B cell (primary cell): ENCODE measurements at regions not wholly inside any gene's neighbourhood (a gene's known extent, or its start where the extent isn't known, plus 50 kb on each side); places are given as distances from the start of the nearest gene placed in this dataset.

Experiments used
- ATAC-seq: fragments of 200-7000 bp; cut with Tn5 transposase; one replicate; pipeline ENCODE4 v1.10.0; 2021; ENCODE audit warnings: low read depth, mild to moderate bottlenecking, moderate number of reproducible peaks, moderate library complexity
- CTCF ChIA-PET: fragments of 350-600 bp; sonication (Branson Sonifier 250); formaldehyde crosslinking; loops from one replicate; lab custom pipeline; 2021; ENCODE audit warnings: antibody characterized with exemption, inconsistent platforms; lab: Charles Lee
- POLR2A ChIA-PET: fragments of 350-600 bp; sonication (Branson Sonifier 250); formaldehyde crosslinking; loops from one replicate; lab custom pipeline; 2021; ENCODE audit warnings: antibody characterized with exemption; lab: Charles Lee
- DNase-seq: peaks from one replicate; pipeline ENCODE4 v3.0.0; 2013
- H2AFZ ChIP-seq: 2 replicates; pipeline ENCODE4 v1.6.1; 2012; ENCODE audit warnings: mild to moderate bottlenecking, low read depth, low read length; ENCODE audit not compliant: insufficient read depth, poor library complexity, severe bottlenecking
- H3K27ac ChIP-seq, 2 donors: 1 replicate in 1 of 2; 2 replicates in 1 of 2; pipeline ENCODE4 v1.5.1; 2012 to 2013; ENCODE audit warnings: low read length in 2 of 2, mild to moderate bottlenecking in 2 of 2, moderate library complexity in 1 of 2
- H3K27me3 ChIP-seq, 4 experiments: fragments of 200-600 bp in 1 of 4; sonication (generic) in 1 of 4; replicated peaks in 1 of 4; 1 replicate in 2 of 4; 2 replicates in 2 of 4; pipeline versions ENCODE4 v1.6.1 to v1.7.0; 2013 to 2016; ENCODE audit warnings: low read length in 3 of 4, mild to moderate bottlenecking in 2 of 4, mixed read lengths in 1 of 4, moderate library complexity in 1 of 4; ENCODE audit not compliant: insufficient read depth in 4 of 4, control insufficient read depth in 3 of 4; ENCODE audit errors: control extremely low read depth in 1 of 4
- H3K36me3 ChIP-seq, 2 experiments: replicated peaks in 1 of 2; 1 replicate in 1 of 2; 2 replicates in 1 of 2; pipeline versions ENCODE4 v1.6.1 to v1.7.1; 2013; ENCODE audit warnings: low read length in 1 of 2; ENCODE audit not compliant: insufficient read depth in 2 of 2, control insufficient read depth in 1 of 2; ENCODE audit errors: control extremely low read depth in 1 of 2, extremely low read depth in 1 of 2
- H3K4me1 ChIP-seq, 2 donors: fragments of 200-600 bp in 1 of 2; sonication (generic) in 1 of 2; 1 replicate in 1 of 2; 2 replicates in 1 of 2; pipeline versions ENCODE4 v1.5.1 to v1.6.1; 2013 to 2017; ENCODE audit warnings: low read length in 2 of 2; ENCODE audit not compliant: control insufficient read depth in 2 of 2, insufficient read depth in 2 of 2
- H3K4me2 ChIP-seq: replicated peaks from 2 replicates; pipeline ENCODE3; 2012; ENCODE audit warnings: mild to moderate bottlenecking, low read depth, low read length; ENCODE audit not compliant: poor library complexity, severe bottlenecking
- H3K4me3 ChIP-seq, 5 experiments: fragments of 200-600 bp in 1 of 5; sonication (generic) in 1 of 5; 1 replicate in 3 of 5; 2 replicates in 2 of 5; pipeline versions ENCODE4 v1.5.1 to v1.7.0; 2011 to 2016; ENCODE audit warnings: low read length in 4 of 5, mild to moderate bottlenecking in 4 of 5, low read depth in 2 of 5, control low read depth in 1 of 5, moderate library complexity in 1 of 5; ENCODE audit not compliant: insufficient read depth in 1 of 5; ENCODE audit errors: control extremely low read depth in 1 of 5, extremely low read depth in 1 of 5
- H3K79me2 ChIP-seq: fragments of 200-600 bp; sonication (generic); one replicate; pipeline ENCODE4 v1.6.0; 2016; ENCODE audit warnings: low read length; ENCODE audit not compliant: control insufficient read depth, insufficient read depth
- H3K9ac ChIP-seq: fragments of 200-600 bp; sonication (generic); 2 replicates; pipeline ENCODE4 v1.6.1; 2017; ENCODE audit warnings: mild to moderate bottlenecking, low read length, moderate library complexity
- H3K9me3 ChIP-seq, 3 donors: one replicate each; pipeline versions ENCODE4 v1.6.1 to v1.7.1; 2013; ENCODE audit warnings: low read length in 2 of 3; ENCODE audit not compliant: control insufficient read depth in 2 of 3, insufficient read depth in 1 of 3; ENCODE audit errors: control extremely low read depth in 1 of 3
- H4K20me1 ChIP-seq: 2 replicates; pipeline ENCODE4 v1.6.0; 2012; ENCODE audit warnings: mild to moderate bottlenecking, low read length; ENCODE audit not compliant: insufficient read depth, control insufficient read depth, poor library complexity, severe bottlenecking
- H3K27ac Mint-ChIP-seq: one replicate; pipeline ENCODE4 v1.8.0; 2021; ENCODE audit warnings: mixed read lengths
- H3K27me3 Mint-ChIP-seq: one replicate; pipeline ENCODE4 v1.8.0; 2021; ENCODE audit warnings: mixed read lengths
- H3K4me1 Mint-ChIP-seq: one replicate; pipeline ENCODE4 v1.8.0; 2021; ENCODE audit warnings: mixed read lengths
- H3K4me3 Mint-ChIP-seq: one replicate; pipeline ENCODE4 v1.8.0; 2021; ENCODE audit warnings: mixed read lengths
- H3K9me3 Mint-ChIP-seq: one replicate; pipeline ENCODE4 v1.8.0; 2022; ENCODE audit warnings: mixed read lengths; ENCODE audit not compliant: insufficient read depth
- EZH2 ChIP-seq: IDR thresholded peaks from 2 replicates; pipeline ENCODE4 v1.6.1; 2012; ENCODE audit warnings: borderline replicate concordance, low read depth, mild to moderate bottlenecking, moderate library complexity, low read length; ENCODE audit not compliant: insufficient read depth, poor library complexity, severe bottlenecking
- WGBS: methylation state at CpG from one replicate; pipeline ENCODE4 v1.1.5; 2013; ENCODE audit warnings: missing lambda C conversion rate; ENCODE audit not compliant: insufficient coverage; 5-methylcytosine and 5-hydroxymethylcytosine counted together
- intact Hi-C: fragments of 100-400 bp; cut with micrococcal nuclease; formaldehyde crosslinking; loops from one replicate; pipeline ENCODE4 v1.10.0; 2022
- TF ChIP-seq, protein P1 (sequence below): fragments of 200-600 bp; IDR thresholded peaks from one replicate; pipeline ENCODE4 v1.8.0; 2022; ENCODE audit warnings: antibody characterized with exemption, mild to moderate bottlenecking

DNA sequence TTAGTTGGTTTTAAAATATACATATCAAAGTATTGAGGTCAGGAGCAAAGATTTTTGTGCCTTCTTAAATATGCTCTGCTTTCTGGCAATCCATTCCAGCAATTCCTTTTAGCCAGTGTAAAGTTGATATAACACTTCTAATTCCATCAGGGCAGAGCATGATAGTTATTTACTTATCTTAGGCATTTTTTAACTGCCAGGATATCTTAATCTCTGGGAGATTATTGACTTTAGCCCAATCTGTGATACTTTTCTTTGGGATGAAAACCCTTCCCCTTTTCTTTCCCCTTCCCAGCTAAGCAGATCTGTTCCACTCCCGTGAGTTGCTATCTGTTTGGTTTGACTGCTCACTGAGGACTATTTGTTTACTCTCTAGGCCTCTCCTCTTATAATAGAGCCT is 168.7 kb upstream of the RSPO3 start:
- Histone ChIP-seq H3K9me3 (no peaks in the 10 kb centered on the region), H3K9ac (no peak overlapping the region), H4K20me1 (no peaks in the 10 kb centered on the region), H2AFZ (no peak overlapping the region), H3K36me3 (no peaks in the 10 kb centered on the region), H3K79me2 (no peaks in the 10 kb centered on the region), H3K4me1 (no peaks in the 10 kb centered on the region), H3K27ac (no peak overlapping the region), H3K27me3 (no peaks in the 10 kb centered on the region), H3K4me2 (no peak overlapping the region), H3K4me3 (no peak overlapping the region)
- H3K4me3 Mint-ChIP-seq: no peak overlapping the region
- ChIA-PET POLR2A (no interaction called here), CTCF (no interaction called here)
- ATAC-seq (no peak), DNase-seq (no peak)
- intact Hi-C loops: no loop called here
- H3K9me3 Mint-ChIP-seq: no peaks in the 10 kb centered on the region
- H3K27ac Mint-ChIP-seq: no peak overlapping the region
- H3K27me3 Mint-ChIP-seq: no peaks in the 10 kb centered on the region
- H3K4me1 Mint-ChIP-seq: no peaks in the 10 kb centered on the region
- TF ChIP-seq EZH2: no peak
- TF ChIP-seq, protein P1, sequence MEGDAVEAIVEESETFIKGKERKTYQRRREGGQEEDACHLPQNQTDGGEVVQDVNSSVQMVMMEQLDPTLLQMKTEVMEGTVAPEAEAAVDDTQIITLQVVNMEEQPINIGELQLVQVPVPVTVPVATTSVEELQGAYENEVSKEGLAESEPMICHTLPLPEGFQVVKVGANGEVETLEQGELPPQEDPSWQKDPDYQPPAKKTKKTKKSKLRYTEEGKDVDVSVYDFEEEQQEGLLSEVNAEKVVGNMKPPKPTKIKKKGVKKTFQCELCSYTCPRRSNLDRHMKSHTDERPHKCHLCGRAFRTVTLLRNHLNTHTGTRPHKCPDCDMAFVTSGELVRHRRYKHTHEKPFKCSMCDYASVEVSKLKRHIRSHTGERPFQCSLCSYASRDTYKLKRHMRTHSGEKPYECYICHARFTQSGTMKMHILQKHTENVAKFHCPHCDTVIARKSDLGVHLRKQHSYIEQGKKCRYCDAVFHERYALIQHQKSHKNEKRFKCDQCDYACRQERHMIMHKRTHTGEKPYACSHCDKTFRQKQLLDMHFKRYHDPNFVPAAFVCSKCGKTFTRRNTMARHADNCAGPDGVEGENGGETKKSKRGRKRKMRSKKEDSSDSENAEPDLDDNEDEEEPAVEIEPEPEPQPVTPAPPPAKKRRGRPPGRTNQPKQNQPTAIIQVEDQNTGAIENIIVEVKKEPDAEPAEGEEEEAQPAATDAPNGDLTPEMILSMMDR: no peak
- WGBS: no CpG with 5 or more reads among the region's 1 CpG

- no peaks in the 10 kb centered on the region for H4K20me1 ChIP-seq
- no peaks in the 10 kb centered on the region for H3K9me3 ChIP-seq
- ChIA-PET POLR2A (no interaction called here), CTCF (interaction anchor here (0.6 kb wide), 1 partner anchor 143 kb away, joined by 3 read pairs; no protein-coding TSS in a partner anchor)
- Mint-ChIP-seq H3K4me1 (no peaks in the 10 kb centered on the region), H3K9me3 (no peaks in the 10 kb centered on the region), H3K27ac (no peak overlapping the region), H3K4me3 (no peak overlapping the region), H3K27me3 (no peaks in the 10 kb centered on the region)
- DNase-seq (no peak), ATAC-seq (no peak)
- H3K36me3 ChIP-seq: no peaks in the 10 kb centered on the region
- H3K4me3 ChIP-seq: no peak overlapping the region
- intact Hi-C loops: no loop called here
- no peaks in the 10 kb centered on the region for H3K79me2 ChIP-seq
- WGBS: no CpG with 5 or more reads among the region's 1 CpG
- H3K27ac ChIP-seq: no peak overlapping the region
- H3K9ac ChIP-seq: no peak overlapping the region
- no peaks in the 10 kb centered on the region for H3K27me3 ChIP-seq
- H2AFZ ChIP-seq: no peak overlapping the region
- H3K4me1 ChIP-seq: no peaks in the 10 kb centered on the region
- TF ChIP-seq EZH2: no peak
- TF ChIP-seq, protein P1: no peak
- H3K4me2 ChIP-seq: no peak overlapping the region
Measured at GRCh38 chr6:126955621-126956020, 162.8 kb upstream of the RSPO3 start.
